Spleen (tissue), 11 donors: ENCODE measurements at regions not wholly inside any gene's neighbourhood (a gene's known extent, or its start where the extent isn't known, plus 50 kb on each side); places are given as distances from the start of the nearest gene placed in this dataset.
"Not testable (repeated sequence)": the region's sequence is repeated elsewhere in the genome, so short reads cannot be mapped to it uniquely, and the experiment has no call there.

Experiments
- DNase-seq: peaks from one replicate; pipeline ENCODE4 v3.0.0-alpha.2; 2020
- H3K27ac ChIP-seq, 8 donors: fragments of 200-600 bp; sonication (generic) in 7 of 8; 1 replicate in 4 of 8; 2 replicates in 4 of 8; pipeline versions ENCODE4 v1.5.0 to v1.8.0; 2016 to 2021; ENCODE audit warnings: inconsistent platforms in 4 of 8, mild to moderate bottlenecking in 4 of 8, moderate library complexity in 1 of 8
- H3K27me3 ChIP-seq, 7 donors: fragments of 200-600 bp; sonication (generic) in 6 of 7; replicated peaks in 1 of 7; 1 replicate in 4 of 7; 2 replicates in 3 of 7; pipeline versions ENCODE4 v1.5.0 to v1.8.0; 2016 to 2021; ENCODE audit warnings: inconsistent platforms in 3 of 7, mild to moderate bottlenecking in 1 of 7
- H3K36me3 ChIP-seq, 6 donors: fragments of 200-600 bp; sonication (generic) in 5 of 6; 1 replicate in 4 of 6; 2 replicates in 2 of 6; pipeline versions ENCODE4 v1.5.0 to v1.8.0; 2016 to 2021; ENCODE audit warnings: inconsistent platforms in 2 of 6
- H3K4me1 ChIP-seq, 6 donors: fragments of 200-600 bp; sonication (generic) in 5 of 6; 1 replicate in 3 of 6; 2 replicates in 3 of 6; pipeline versions ENCODE4 v1.5.0 to v1.8.0; 2016 to 2021; ENCODE audit warnings: inconsistent platforms in 3 of 6
- H3K4me3 ChIP-seq, 8 donors: fragments of 200-600 bp; sonication (generic) in 7 of 8; 1 replicate in 4 of 8; 2 replicates in 4 of 8; pipeline versions ENCODE4 v1.5.0 to v1.8.0; 2016 to 2021; ENCODE audit warnings: inconsistent platforms in 4 of 8, mild to moderate bottlenecking in 4 of 8, moderate library complexity in 2 of 8
- H3K9me3 ChIP-seq, 8 donors: fragments of 200-600 bp; sonication (generic) in 7 of 8; 1 replicate in 4 of 8; 2 replicates in 4 of 8; pipeline versions ENCODE4 v1.5.0 to v1.8.0; 2016 to 2021; ENCODE audit warnings: inconsistent platforms in 4 of 8
- CTCF ChIP-seq, 11 experiments: fragments of 200-600 bp in 7 of 11; fragments of 450-650 bp in 4 of 11; sonication (generic) in 4 of 11; IDR thresholded peaks in 8 of 11; conservative IDR thresholded peaks in 3 of 11; 1 replicate in 7 of 11; 2 replicates in 4 of 11; pipeline versions ENCODE4 v1.4.0 to v1.8.0; 2016 to 2021; ENCODE audit warnings: antibody characterized with exemption in 11 of 11, inconsistent platforms in 4 of 11, mild to moderate bottlenecking in 1 of 11
- POLR2A ChIP-seq, 3 donors: fragments of 450-650 bp; IDR thresholded peaks; one replicate each; pipeline ENCODE4 v1.5.1; 2017; ENCODE audit warnings: antibody characterized with exemption in 3 of 3, mild to moderate bottlenecking in 1 of 3
- POLR2AphosphoS5 ChIP-seq, 3 donors: sonication (generic); formaldehyde crosslinking; IDR thresholded peaks; one replicate each; pipeline ENCODE4 v1.5.1; 2017; ENCODE audit warnings: antibody characterized with exemption in 3 of 3
- WGBS, 5 donors: extraction: QIAGEN DNeasy Blood & Tissue Kit in 3 of 5; methylation state at CpG; one replicate each; pipeline versions ENCODE4 v1.1.5 to v1.1.7; 2013 to 2018; 5-methylcytosine and 5-hydroxymethylcytosine counted together
- intact Hi-C: fragments of 100-400 bp; cut with DNase I; formaldehyde crosslinking; loops from one replicate; pipeline ENCODE4 v1.15.0; 2023; ENCODE audit warnings: low total_unique reads
- donor health status: healthy with polysubstance abuse.
- donor health status: DM: no; HTN: no; CAD: no; lungs with moderate emphysema.
- donor health status: DM: no; HTN: no; CAD: no.
- donor health status: Bipolar disorder and iron deficiency.
- donor health status: healthy.
- donor health status: DM: no; HTN: no; CAD: no.
- donor health status: DM: yes; HTN: yes; CAD: no.

- Histone ChIP-seq H3K9me3 (no peaks in the 10 kb centered on the region), H3K27me3 (no peaks in the 10 kb centered on the region), H3K36me3 (no peaks in the 10 kb centered on the region), H3K27ac (no peak overlapping the region), H3K4me1 (no peaks in the 10 kb centered on the region), H3K4me3 (no peak overlapping the region)
- 28 to 72% (median 64%) methylated on average over 2 of the region's 2 CpGs for WGBS, 5 donors
- intact Hi-C loops, result no loop called here
- no peak for DNase-seq
- no peak for TF ChIP-seq POLR2A (IDR thresholded peaks at IDR 0.05)
- no peak for TF ChIP-seq CTCF (IDR thresholded peaks at IDR 0.05 in 8 of 11, conservative IDR thresholded peaks at IDR 0.05 in 3 of 11)
Observed at GRCh38 chr5:98320343-98320742, 453.1 kb upstream of the RGMB start.

- no peaks in the 10 kb centered on the region for H3K4me1 ChIP-seq
- 79 to 92% (median 88%) methylated on average over 3 of the region's 3 CpGs for WGBS, 5 donors
- TF ChIP-seq POLR2A (IDR thresholded peaks at IDR 0.05), result no peak
- no peak for TF ChIP-seq POLR2AphosphoS5 (IDR thresholded peaks at IDR 0.05)
- intact Hi-C loops, result no loop called here
- no peaks in the 10 kb centered on the region for H3K9me3 ChIP-seq
- no peak overlapping the region for H3K27ac ChIP-seq
- no peaks in the 10 kb centered on the region for H3K36me3 ChIP-seq
- H3K27me3 ChIP-seq, result no peaks in the 10 kb centered on the region
- H3K4me3 ChIP-seq, result no peak overlapping the region
- no peak for DNase-seq
Observed at GRCh38 chr5:98321361-98321760, 452.1 kb upstream of the RGMB start.

GRCh38 chr5:98325187-98325586, 448.3 kb upstream of the RGMB start:
- H3K36me3 ChIP-seq, H3K9me3 ChIP-seq, H3K27me3 ChIP-seq, H3K27ac ChIP-seq, H3K4me1 ChIP-seq, DNase-seq, H3K4me3 ChIP-seq, intact Hi-C loops: not testable (repeated sequence)
- WGBS, 5 donors, result 55 to 75% (median 67%) methylated on average over 3 of the region's 3 CpGs

GRCh38 chr5:98328015-98328414, 445.4 kb upstream of the RGMB start:
- peaks cover 0 to 11% (median 0%) of the 10 kb centered on the region in 8 donors for H3K9me3 ChIP-seq
- intact Hi-C loops, result no loop called here
- no peak overlapping the region for H3K4me3 ChIP-seq
- no peak for DNase-seq
- TF ChIP-seq CTCF (IDR thresholded peaks at IDR 0.05 in 8 of 11, conservative IDR thresholded peaks at IDR 0.05 in 3 of 11) (no peak), POLR2AphosphoS5 (IDR thresholded peaks at IDR 0.05) (no peak), POLR2A (IDR thresholded peaks at IDR 0.05) (no peak)
- H3K27ac ChIP-seq, result no peak overlapping the region
- H3K27me3 ChIP-seq, result no peaks in the 10 kb centered on the region
- H3K36me3 ChIP-seq, result no peaks in the 10 kb centered on the region
- no peaks in the 10 kb centered on the region for H3K4me1 ChIP-seq

- TF ChIP-seq CTCF (IDR thresholded peaks at IDR 0.05 in 8 of 11, conservative IDR thresholded peaks at IDR 0.05 in 3 of 11), result no peak
- no peak for TF ChIP-seq POLR2AphosphoS5 (IDR thresholded peaks at IDR 0.05)
- TF ChIP-seq POLR2A (IDR thresholded peaks at IDR 0.05), result no peak
- H3K36me3 ChIP-seq, result no peaks in the 10 kb centered on the region
- no peak overlapping the region for H3K4me3 ChIP-seq
- intact Hi-C loops, result no loop called here
- no peak overlapping the region for H3K27ac ChIP-seq
- H3K9me3 ChIP-seq, result peaks cover 0 to 24% (median 0%) of the 10 kb centered on the region in 8 donors
- 13 to 31% (median 16%) methylated on average over 1 of the region's 1 CpG for WGBS, 5 donors
- H3K4me1 ChIP-seq, result no peaks in the 10 kb centered on the region
- no peak for DNase-seq
- H3K27me3 ChIP-seq, result no peaks in the 10 kb centered on the region
Observed at GRCh38 chr5:98330871-98331270, 442.6 kb upstream of the RGMB start.
